HUES48 (cell line): ENCODE measurements at regions not wholly inside any gene's neighbourhood (a gene's known extent, or its start where the extent isn't known, plus 50 kb on each side); places are given as distances from the start of the nearest gene placed in this dataset.

Experiments used
- H3K27ac ChIP-seq: one replicate; pipeline ENCODE4 v1.7.0; 2013; ENCODE audit warnings: low read depth, low read length, inconsistent platforms
- H3K27me3 ChIP-seq: 2 replicates; pipeline ENCODE4 v1.6.1; 2013; ENCODE audit warnings: mild to moderate bottlenecking, low read length; ENCODE audit not compliant: control insufficient read depth, insufficient read depth
- H3K36me3 ChIP-seq: 2 replicates; pipeline ENCODE4 v1.6.1; 2013; ENCODE audit warnings: low read length; ENCODE audit not compliant: control insufficient read depth, insufficient read depth
- H3K4me1 ChIP-seq: 2 replicates; pipeline ENCODE4 v1.6.1; 2013; ENCODE audit warnings: mild to moderate bottlenecking, low read length; ENCODE audit not compliant: control insufficient read depth, insufficient read depth
- H3K4me3 ChIP-seq: 2 replicates; pipeline ENCODE4 v1.5.1; 2013; ENCODE audit warnings: mild to moderate bottlenecking, low read depth, low read length
- H3K9ac ChIP-seq: 2 replicates; pipeline ENCODE4 v1.6.1; 2013; ENCODE audit warnings: mild to moderate bottlenecking, low read depth, low read length, moderate library complexity
- H3K9me3 ChIP-seq: 2 replicates; pipeline ENCODE4 v1.6.1; 2013; ENCODE audit warnings: low read length; ENCODE audit not compliant: control insufficient read depth, insufficient read depth

DNA sequence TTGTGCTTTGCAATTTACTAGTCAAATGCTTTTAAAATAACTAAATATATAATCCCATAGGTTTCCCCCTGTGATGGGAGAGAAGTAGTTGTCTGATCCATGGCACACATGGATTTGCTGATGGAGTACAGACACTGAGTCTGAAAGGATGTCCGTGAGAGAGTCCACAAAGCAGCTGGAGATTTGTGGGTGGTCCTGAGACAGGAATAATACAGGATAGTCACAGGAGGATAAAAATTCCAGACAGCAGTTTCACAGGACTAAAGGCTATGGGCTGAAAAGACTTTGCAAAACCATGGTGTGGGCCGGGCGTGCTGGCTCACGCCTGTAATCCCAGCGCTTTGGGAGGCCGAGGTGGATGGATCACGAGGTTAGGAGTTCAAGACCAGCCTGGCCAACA, 58.7 kb upstream of the ZFR start:
- H3K4me3 ChIP-seq, result no peak overlapping the region

DNA sequence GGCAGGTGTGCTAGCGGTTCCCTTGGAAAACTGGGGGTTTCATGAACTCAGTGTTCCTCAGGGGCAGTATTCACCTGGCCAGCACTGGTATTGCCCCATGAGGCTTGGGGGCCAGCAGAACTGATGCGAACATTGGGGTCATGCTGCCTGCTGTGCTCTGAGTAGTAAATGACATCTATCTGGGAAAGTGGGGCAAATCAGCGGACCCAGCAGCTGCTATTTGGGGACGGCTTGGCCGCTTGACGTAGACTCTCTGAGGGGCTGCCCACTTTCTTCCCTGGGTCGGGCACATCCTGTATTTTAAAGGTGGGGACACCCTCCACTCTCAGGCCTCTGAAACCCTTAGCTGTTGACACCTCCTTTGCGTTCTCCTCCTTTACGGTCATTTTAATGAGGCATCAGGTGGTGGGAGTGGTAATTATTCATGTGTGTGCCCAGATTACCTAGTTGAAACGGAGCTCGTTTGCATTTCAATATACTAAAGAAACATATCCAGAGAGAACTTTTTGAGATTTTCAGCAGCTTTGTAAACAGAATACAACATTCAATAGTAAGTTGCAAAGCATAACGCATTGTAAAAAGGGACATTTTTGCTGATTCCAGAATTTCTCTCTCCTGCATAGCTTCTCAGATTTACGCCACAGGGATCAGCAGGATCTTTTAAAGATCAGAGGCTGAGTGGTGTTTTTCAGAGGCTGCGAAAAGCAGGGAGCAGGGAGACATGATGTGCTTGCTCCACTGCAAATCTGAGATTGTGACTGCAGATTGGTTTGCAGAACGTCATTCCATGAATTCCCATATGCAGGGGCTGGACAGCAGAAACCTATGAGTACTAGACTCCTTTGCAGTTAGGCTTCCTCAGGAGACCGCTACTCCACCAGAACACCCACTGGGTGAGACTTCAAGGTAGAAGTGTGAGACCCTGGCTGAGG, 56.8 kb upstream of the ZFR start:
- H3K27ac ChIP-seq, result peak overlapping the region; percentile 54
- H3K36me3 ChIP-seq, result no peaks in the 10 kb centered on the region
- no peaks in the 10 kb centered on the region for H3K9me3 ChIP-seq
- peak overlapping the region; percentile 39 for H3K4me3 ChIP-seq
- peaks cover 44% of the 10 kb centered on the region for H3K4me1 ChIP-seq
- peaks cover 53% of the 10 kb centered on the region for H3K27me3 ChIP-seq
- no peak overlapping the region for H3K9ac ChIP-seq

More for the DNA sequence above, 58.7 kb upstream of the ZFR start:
- H3K36me3 ChIP-seq, result no peaks in the 10 kb centered on the region
- H3K27ac ChIP-seq, result no peak overlapping the region
- H3K4me1 ChIP-seq, result peaks cover 63% of the 10 kb centered on the region
- no peaks in the 10 kb centered on the region for H3K9me3 ChIP-seq
- H3K27me3 ChIP-seq, result peaks cover 53% of the 10 kb centered on the region
- no peak overlapping the region for H3K9ac ChIP-seq

DNA sequence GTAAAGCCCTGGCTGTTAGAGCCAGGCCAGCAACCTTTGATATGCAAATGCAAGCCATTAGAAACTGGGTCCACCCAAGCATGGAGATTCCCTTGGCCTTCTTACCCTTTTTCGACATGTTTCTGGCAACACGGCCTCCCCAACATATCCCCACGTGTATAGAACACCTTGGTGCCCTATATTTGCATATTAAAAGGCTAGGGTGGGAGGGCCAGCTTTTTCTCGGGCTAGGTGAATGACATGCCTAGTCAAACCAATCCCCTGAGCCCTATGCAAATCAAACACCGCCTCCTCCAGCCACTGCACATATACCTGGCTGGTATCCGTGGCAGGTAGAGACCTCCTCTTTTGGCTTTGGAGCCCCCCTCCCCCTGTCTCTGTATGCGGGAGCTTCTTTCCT, 55.6 kb upstream of the ZFR start:
- Histone ChIP-seq H3K4me1 (peaks cover 34% of the 10 kb centered on the region), H3K27ac (no peak overlapping the region), H3K4me3 (peak overlapping the region; percentile 36; the same call in 1 of the 2 replicates), H3K9me3 (no peaks in the 10 kb centered on the region), H3K9ac (no peak overlapping the region), H3K27me3 (peaks cover 46% of the 10 kb centered on the region), H3K36me3 (no peaks in the 10 kb centered on the region)

DNA sequence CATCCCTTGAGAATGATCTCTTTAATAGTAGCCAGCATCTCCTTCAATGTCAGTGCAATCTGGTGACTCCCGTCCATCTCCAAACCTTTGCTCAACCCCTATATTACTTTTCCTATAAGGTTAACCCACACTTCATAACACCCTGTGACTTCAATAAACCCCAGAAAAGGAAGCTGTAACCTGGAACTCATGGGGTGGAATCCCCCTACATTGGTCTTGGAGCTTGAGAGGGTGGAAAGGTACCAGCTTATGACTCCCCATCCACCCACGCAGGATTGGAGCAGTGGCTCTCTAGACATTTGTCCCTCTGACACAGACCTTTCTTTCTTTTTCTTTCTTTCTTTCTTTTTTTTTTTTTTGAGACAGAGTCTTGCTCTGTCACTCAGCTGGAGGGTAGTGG, 54.7 kb upstream of the ZFR start:
- no peaks in the 10 kb centered on the region for H3K9me3 ChIP-seq
- H3K9ac ChIP-seq, result no peak overlapping the region
- H3K27me3 ChIP-seq, result peaks cover 38% of the 10 kb centered on the region
- no peak overlapping the region for H3K4me3 ChIP-seq
- H3K36me3 ChIP-seq, result no peaks in the 10 kb centered on the region
- peaks cover 25% of the 10 kb centered on the region for H3K4me1 ChIP-seq
- H3K27ac ChIP-seq, result no peak overlapping the region

DNA sequence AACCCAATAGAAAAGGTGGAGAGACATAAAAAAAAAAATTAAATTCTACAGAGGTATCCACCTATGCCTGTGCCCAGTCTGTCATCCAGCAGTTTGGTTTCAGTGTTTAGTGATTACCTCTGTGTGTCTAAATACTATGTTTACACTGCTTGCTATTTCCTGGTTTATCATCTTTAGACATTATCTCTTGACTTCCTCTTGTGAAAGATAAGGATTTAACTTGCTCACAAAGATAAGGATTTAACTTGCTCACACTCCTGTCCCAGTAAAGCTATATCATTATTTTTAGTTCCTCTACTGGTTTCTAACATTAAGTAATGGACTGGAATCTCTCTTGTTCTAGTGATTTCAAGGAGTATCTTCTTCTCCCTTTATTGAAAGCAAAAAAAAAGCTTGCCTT, 53.9 kb upstream of the ZFR start:
- Histone ChIP-seq H3K9ac (no peak overlapping the region), H3K4me3 (no peak overlapping the region), H3K9me3 (no peaks in the 10 kb centered on the region), H3K4me1 (peaks cover 25% of the 10 kb centered on the region), H3K27ac (no peak overlapping the region), H3K36me3 (no peaks in the 10 kb centered on the region), H3K27me3 (peaks cover 37% of the 10 kb centered on the region)

DNA sequence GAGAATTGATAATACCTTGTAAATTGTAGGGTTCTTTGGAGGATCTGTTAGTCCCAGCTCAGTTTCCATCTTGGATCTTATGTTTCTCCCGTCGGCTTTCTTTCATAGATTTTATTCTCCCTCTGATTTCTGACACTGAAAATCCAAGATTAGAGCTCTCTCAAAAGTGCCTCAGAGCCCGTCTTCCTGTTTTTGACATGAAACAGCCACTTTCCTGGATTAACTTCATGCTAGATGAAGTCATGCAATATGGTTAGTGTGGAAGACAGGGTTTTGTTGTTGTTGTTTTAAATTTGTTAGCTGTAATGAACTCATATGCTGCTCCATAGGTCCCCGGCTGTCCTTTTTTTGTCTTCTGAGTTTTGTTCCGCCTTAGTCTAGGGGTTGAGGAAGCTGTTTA, 51.6 kb upstream of the ZFR start:
- H3K27me3 ChIP-seq, result peaks cover 19% of the 10 kb centered on the region
- no peak overlapping the region for H3K4me3 ChIP-seq

DNA sequence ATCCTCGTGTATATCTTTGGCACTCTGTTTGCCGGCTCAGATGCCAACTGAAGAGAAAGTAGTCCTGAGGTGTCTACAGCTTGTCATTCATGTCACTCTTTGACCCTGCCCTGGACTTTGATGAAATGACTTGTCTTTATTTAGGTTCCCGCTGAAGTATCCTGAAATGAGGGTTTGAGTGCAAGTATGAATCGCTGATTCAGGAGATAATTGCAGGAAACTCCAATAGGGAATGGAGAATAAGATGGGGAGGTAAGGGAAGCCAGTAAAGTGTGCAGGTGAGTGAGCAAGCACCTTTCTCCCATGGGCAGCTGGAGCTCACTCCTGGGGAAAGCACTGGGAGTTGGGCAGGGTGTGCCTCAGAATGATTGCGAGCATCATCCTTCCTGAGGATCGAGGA, 50.3 kb upstream of the ZFR start:
- no peaks in the 10 kb centered on the region for H3K9me3 ChIP-seq
- peaks cover 12% of the 10 kb centered on the region; the same call in 1 of the 2 replicates for H3K27me3 ChIP-seq
- H3K36me3 ChIP-seq, result no peaks in the 10 kb centered on the region
- no peak overlapping the region for H3K4me3 ChIP-seq
- H3K4me1 ChIP-seq, result peaks cover 6% of the 10 kb centered on the region
- no peak overlapping the region for H3K9ac ChIP-seq
- no peak overlapping the region for H3K27ac ChIP-seq

More for the DNA sequence above, 51.6 kb upstream of the ZFR start:
- Histone ChIP-seq H3K27ac (no peak overlapping the region), H3K9ac (no peak overlapping the region), H3K4me1 (peaks cover 14% of the 10 kb centered on the region), H3K9me3 (no peaks in the 10 kb centered on the region), H3K36me3 (no peaks in the 10 kb centered on the region)
